ENCODE measurements at regions not wholly inside any gene's neighbourhood (a gene's known extent, or its start where the extent isn't known, plus 50 kb on each side); places are given as distances from the start of the nearest gene placed in this dataset.

- peaks cover 9% of the 10 kb centered on the region for H3K27me3 Mint-ChIP-seq (ENCODE audit: insufficient read depth)
- H3K4me1 Mint-ChIP-seq = no peaks in the 10 kb centered on the region
- TF ChIP-seq CTCF (conservative IDR thresholded peaks at IDR 0.05) = no peak
- no peak overlapping the region for H3K4me3 Mint-ChIP-seq
- no peaks in the 10 kb centered on the region for H3K4me1 ChIP-seq (ENCODE audit: control insufficient read depth, insufficient read depth, low read length)
- no peak overlapping the region for H3K9ac ChIP-seq (ENCODE audit: extremely low read depth, low read length, poor library complexity, severe bottlenecking)
- H3K9me3 Mint-ChIP-seq = no peaks in the 10 kb centered on the region
- H3K27ac ChIP-seq (ENCODE audit: low read depth, low read length) = no peak overlapping the region
- no peaks in the 10 kb centered on the region for H3K36me3 ChIP-seq (ENCODE audit: control insufficient read depth, insufficient read depth, low read length)
- H3K27ac Mint-ChIP-seq = no peak overlapping the region
- no peak overlapping the region for H3K4me3 ChIP-seq (ENCODE audit: low read length)
- no peak for DNase-seq
- WGBS, 2 experiments (ENCODE audit: insufficient coverage in 1 of 2, insufficient read length in 1 of 2) = 90% methylated on average over 4 of the region's 4 CpGs
- H3K27me3 ChIP-seq (ENCODE audit: control insufficient read depth, insufficient read depth, low read length, poor library complexity, severe bottlenecking) = no peaks in the 10 kb centered on the region
- no peaks in the 10 kb centered on the region for H3K9me3 ChIP-seq (ENCODE audit: control insufficient read depth, low read length)
- H3K36me3 Mint-ChIP-seq (ENCODE audit: low read depth) = no peaks in the 10 kb centered on the region
Observed at GRCh38 chr17:45679426-45679825, 104.7 kb upstream of the CRHR1 start.

- 89% methylated on average over 2 of the region's 2 CpGs; no CpG with 5 or more reads in 1 of the 2 experiments for WGBS, 2 experiments (ENCODE audit: insufficient coverage in 1 of 2, insufficient read length in 1 of 2)
Observed at GRCh38 chr17:45680360-45680759, 103.8 kb upstream of the CRHR1 start.

GRCh38 chr17:45681706-45682105 lies 102.4 kb upstream of the CRHR1 start:
- no peaks in the 10 kb centered on the region for H3K36me3 Mint-ChIP-seq (ENCODE audit: low read depth)
- no peak for DNase-seq
- WGBS, 2 experiments (ENCODE audit: insufficient coverage in 1 of 2, insufficient read length in 1 of 2) = 91 to 100% methylated on average over 3 to 9 of the region's 9 CpGs

More at GRCh38 chr17:45680360-45680759, 103.8 kb upstream of the CRHR1 start:
- Mint-ChIP-seq H3K4me1 (no peaks in the 10 kb centered on the region), H3K27ac (no peak overlapping the region), H3K36me3 (ENCODE audit: low read depth) (no peaks in the 10 kb centered on the region), H3K4me3 (no peak overlapping the region), H3K9me3 (no peaks in the 10 kb centered on the region), H3K27me3 (ENCODE audit: insufficient read depth) (peaks cover 7% of the 10 kb centered on the region)
- Histone ChIP-seq H3K9ac (ENCODE audit: extremely low read depth, low read length, poor library complexity, severe bottlenecking) (no peak overlapping the region), H3K9me3 (ENCODE audit: control insufficient read depth, low read length) (no peaks in the 10 kb centered on the region), H3K36me3 (ENCODE audit: control insufficient read depth, insufficient read depth, low read length) (no peaks in the 10 kb centered on the region), H3K27ac (ENCODE audit: low read depth, low read length) (no peak overlapping the region), H3K4me3 (ENCODE audit: low read length) (no peak overlapping the region), H3K27me3 (ENCODE audit: control insufficient read depth, insufficient read depth, low read length, poor library complexity, severe bottlenecking) (no peaks in the 10 kb centered on the region), H3K4me1 (ENCODE audit: control insufficient read depth, insufficient read depth, low read length) (no peaks in the 10 kb centered on the region)
- TF ChIP-seq CTCF (conservative IDR thresholded peaks at IDR 0.05) = no peak
- DNase-seq = no peak

More at GRCh38 chr17:45681706-45682105, 102.4 kb upstream of the CRHR1 start:
- Histone ChIP-seq H3K9ac (ENCODE audit: extremely low read depth, low read length, poor library complexity, severe bottlenecking) (no peak overlapping the region), H3K27ac (ENCODE audit: low read depth, low read length) (no peak overlapping the region), H3K9me3 (ENCODE audit: control insufficient read depth, low read length) (no peaks in the 10 kb centered on the region), H3K4me1 (ENCODE audit: control insufficient read depth, insufficient read depth, low read length) (no peaks in the 10 kb centered on the region), H3K27me3 (ENCODE audit: control insufficient read depth, insufficient read depth, low read length, poor library complexity, severe bottlenecking) (no peaks in the 10 kb centered on the region), H3K4me3 (ENCODE audit: low read length) (no peak overlapping the region), H3K36me3 (ENCODE audit: control insufficient read depth, insufficient read depth, low read length) (no peaks in the 10 kb centered on the region)
- no peak for TF ChIP-seq CTCF (conservative IDR thresholded peaks at IDR 0.05)
- H3K4me1 Mint-ChIP-seq = no peaks in the 10 kb centered on the region
- H3K27ac Mint-ChIP-seq = no peak overlapping the region
- no peaks in the 10 kb centered on the region for H3K9me3 Mint-ChIP-seq
- no peak overlapping the region for H3K4me3 Mint-ChIP-seq
- peaks cover 5% of the 10 kb centered on the region for H3K27me3 Mint-ChIP-seq (ENCODE audit: insufficient read depth)
